Thyroid gland (tissue), 4 donors: ENCODE measurements at regions not wholly inside any gene's neighbourhood (a gene's known extent, or its start where the extent isn't known, plus 50 kb on each side); places are given as distances from the start of the nearest gene placed in this dataset.

Experiments
- CTCF ChIP-seq, 6 experiments: fragments of 200-600 bp in 3 of 6; fragments of 450-650 bp in 3 of 6; sonication (generic) in 3 of 6; IDR thresholded peaks; one replicate each; pipeline ENCODE4 v1.5.1; 2016 to 2019; ENCODE audit warnings: antibody characterized with exemption in 6 of 6, mild to moderate bottlenecking in 2 of 6, inconsistent platforms in 1 of 6, moderate library complexity in 1 of 6
- POLR2A ChIP-seq, 2 donors: fragments of 450-650 bp; IDR thresholded peaks; one replicate each; pipeline ENCODE4 v1.6.1; 2017; ENCODE audit warnings: antibody characterized with exemption in 2 of 2, mild to moderate bottlenecking in 2 of 2, moderate library complexity in 1 of 2

DNA sequence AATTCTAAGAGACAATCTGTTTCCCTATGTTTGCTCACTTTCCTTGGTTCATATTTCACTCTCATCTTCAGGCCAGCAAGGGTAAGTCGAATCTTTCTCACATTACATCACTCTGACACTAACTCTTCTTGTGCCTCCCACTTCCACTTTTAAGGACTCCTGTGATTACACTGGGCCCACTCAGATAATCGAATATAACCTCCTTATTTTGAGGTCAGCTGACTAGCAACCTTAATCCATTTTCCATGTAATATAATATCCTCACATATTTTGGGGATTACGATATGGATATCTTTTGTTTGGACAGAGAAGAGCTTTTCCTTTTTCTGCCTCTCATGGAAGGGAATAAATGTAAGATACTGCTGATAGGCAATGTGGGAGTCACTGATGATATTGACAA lies 2015.7 kb upstream of the LRRTM1 start:
- TF ChIP-seq CTCF (IDR thresholded peaks at IDR 0.05) (no peak), POLR2A (IDR thresholded peaks at IDR 0.05) (no peak)
